Spleen (tissue), 11 donors: ENCODE measurements at regions not wholly inside any gene's neighbourhood (a gene's known extent, or its start where the extent isn't known, plus 50 kb on each side); places are given as distances from the start of the nearest gene placed in this dataset.

Experiments used
- DNase-seq: peaks from one replicate; pipeline ENCODE4 v3.0.0-alpha.2; 2020
- H3K27ac ChIP-seq, 8 donors: fragments of 200-600 bp; sonication (generic) in 7 of 8; 1 replicate in 4 of 8; 2 replicates in 4 of 8; pipeline versions ENCODE4 v1.5.0 to v1.8.0; 2016 to 2021; ENCODE audit warnings: inconsistent platforms in 4 of 8, mild to moderate bottlenecking in 4 of 8, moderate library complexity in 1 of 8
- H3K27me3 ChIP-seq, 7 donors: fragments of 200-600 bp; sonication (generic) in 6 of 7; replicated peaks in 1 of 7; 1 replicate in 4 of 7; 2 replicates in 3 of 7; pipeline versions ENCODE4 v1.5.0 to v1.8.0; 2016 to 2021; ENCODE audit warnings: inconsistent platforms in 3 of 7, mild to moderate bottlenecking in 1 of 7
- H3K36me3 ChIP-seq, 6 donors: fragments of 200-600 bp; sonication (generic) in 5 of 6; 1 replicate in 4 of 6; 2 replicates in 2 of 6; pipeline versions ENCODE4 v1.5.0 to v1.8.0; 2016 to 2021; ENCODE audit warnings: inconsistent platforms in 2 of 6
- H3K4me1 ChIP-seq, 6 donors: fragments of 200-600 bp; sonication (generic) in 5 of 6; 1 replicate in 3 of 6; 2 replicates in 3 of 6; pipeline versions ENCODE4 v1.5.0 to v1.8.0; 2016 to 2021; ENCODE audit warnings: inconsistent platforms in 3 of 6
- H3K4me3 ChIP-seq, 8 donors: fragments of 200-600 bp; sonication (generic) in 7 of 8; 1 replicate in 4 of 8; 2 replicates in 4 of 8; pipeline versions ENCODE4 v1.5.0 to v1.8.0; 2016 to 2021; ENCODE audit warnings: inconsistent platforms in 4 of 8, mild to moderate bottlenecking in 4 of 8, moderate library complexity in 2 of 8
- H3K9me3 ChIP-seq, 8 donors: fragments of 200-600 bp; sonication (generic) in 7 of 8; 1 replicate in 4 of 8; 2 replicates in 4 of 8; pipeline versions ENCODE4 v1.5.0 to v1.8.0; 2016 to 2021; ENCODE audit warnings: inconsistent platforms in 4 of 8
- CTCF ChIP-seq, 11 experiments: fragments of 200-600 bp in 7 of 11; fragments of 450-650 bp in 4 of 11; sonication (generic) in 4 of 11; IDR thresholded peaks in 8 of 11; conservative IDR thresholded peaks in 3 of 11; 1 replicate in 7 of 11; 2 replicates in 4 of 11; pipeline versions ENCODE4 v1.4.0 to v1.8.0; 2016 to 2021; ENCODE audit warnings: antibody characterized with exemption in 11 of 11, inconsistent platforms in 4 of 11, mild to moderate bottlenecking in 1 of 11
- POLR2A ChIP-seq, 3 donors: fragments of 450-650 bp; IDR thresholded peaks; one replicate each; pipeline ENCODE4 v1.5.1; 2017; ENCODE audit warnings: antibody characterized with exemption in 3 of 3, mild to moderate bottlenecking in 1 of 3
- POLR2AphosphoS5 ChIP-seq, 3 donors: sonication (generic); formaldehyde crosslinking; IDR thresholded peaks; one replicate each; pipeline ENCODE4 v1.5.1; 2017; ENCODE audit warnings: antibody characterized with exemption in 3 of 3
- WGBS, 5 donors: extraction: QIAGEN DNeasy Blood & Tissue Kit in 3 of 5; methylation state at CpG; one replicate each; pipeline versions ENCODE4 v1.1.5 to v1.1.7; 2013 to 2018; 5-methylcytosine and 5-hydroxymethylcytosine counted together
- intact Hi-C: fragments of 100-400 bp; cut with DNase I; formaldehyde crosslinking; loops from one replicate; pipeline ENCODE4 v1.15.0; 2023; ENCODE audit warnings: low total_unique reads
- donor health status: healthy with polysubstance abuse.
- donor health status: DM: no; HTN: no; CAD: no; lungs with moderate emphysema.
- donor health status: DM: no; HTN: no; CAD: no.
- donor health status: Bipolar disorder and iron deficiency.
- donor health status: healthy.
- donor health status: DM: no; HTN: no; CAD: no.
- donor health status: DM: yes; HTN: yes; CAD: no.

- TF ChIP-seq CTCF (IDR thresholded peaks at IDR 0.05 in 8 of 11, conservative IDR thresholded peaks at IDR 0.05 in 3 of 11) = no peak
- no peak for TF ChIP-seq POLR2AphosphoS5 (IDR thresholded peaks at IDR 0.05)
- TF ChIP-seq POLR2A (IDR thresholded peaks at IDR 0.05) = no peak
- no peaks in the 10 kb centered on the region for H3K9me3 ChIP-seq
- H3K4me1 ChIP-seq = peaks cover 16 to 61% (median 44%) of the 10 kb centered on the region in 6 donors
- WGBS, 5 donors = 96 to 100% (median 97%) methylated on average over 3 of the region's 3 CpGs
- peaks cover 0 to 60% (median 30%) of the 10 kb centered on the region in 6 donors for H3K36me3 ChIP-seq
- intact Hi-C loops = no loop called here
- DNase-seq = no peak
- no peak overlapping the region for H3K4me3 ChIP-seq
- peak overlapping the region in 1 of 8 donors; percentile 52 for H3K27ac ChIP-seq
- no peaks in the 10 kb centered on the region for H3K27me3 ChIP-seq
Observed at GRCh38 chr19:46922465-46922864, 61.7 kb downstream of the ARHGAP35 start.

- peak in 1 of 3 donors; percentile 60 for TF ChIP-seq POLR2AphosphoS5 (IDR thresholded peaks at IDR 0.05)
- TF ChIP-seq POLR2A (IDR thresholded peaks at IDR 0.05) = no peak
- WGBS, 5 donors = 28 to 40% (median 33%) methylated on average over 8 of the region's 8 CpGs
- no peaks in the 10 kb centered on the region for H3K9me3 ChIP-seq
- DNase-seq = no peak
- H3K4me3 ChIP-seq = peak overlapping the region in 1 of 8 donors; percentile 11
- intact Hi-C loops = no loop called here
- peaks cover 21 to 65% (median 48%) of the 10 kb centered on the region in 6 donors for H3K4me1 ChIP-seq
- H3K27me3 ChIP-seq = no peaks in the 10 kb centered on the region
- H3K27ac ChIP-seq = peak overlapping the region in 4 of 8 donors; percentile 36 to 69 (median 50)
- H3K36me3 ChIP-seq = peaks cover 0 to 42% (median 18%) of the 10 kb centered on the region in 6 donors
Observed at GRCh38 chr19:46924874-46925547, 64.2 kb downstream of the ARHGAP35 start.

GRCh38 chr19:46925548-46925950 is 64.8 kb downstream of the ARHGAP35 start:
- WGBS, 5 donors = 95 to 96% (median 95%) methylated on average over 3 to 4 of the region's 4 CpGs
- TF ChIP-seq POLR2AphosphoS5 (IDR thresholded peaks at IDR 0.05) = no peak
- TF ChIP-seq CTCF (IDR thresholded peaks at IDR 0.05 in 8 of 11, conservative IDR thresholded peaks at IDR 0.05 in 3 of 11) = no peak
- no peak for TF ChIP-seq POLR2A (IDR thresholded peaks at IDR 0.05)
- Histone ChIP-seq H3K36me3 (peaks cover 0 to 37% (median 13%) of the 10 kb centered on the region in 6 donors), H3K27ac (peak overlapping the region in 4 of 8 donors; percentile 36 to 69 (median 50)), H3K4me3 (no peak overlapping the region), H3K9me3 (no peaks in the 10 kb centered on the region), H3K27me3 (no peaks in the 10 kb centered on the region), H3K4me1 (peaks cover 21 to 65% (median 48%) of the 10 kb centered on the region in 6 donors)
- intact Hi-C loops = no loop called here
- no peak for DNase-seq

- Histone ChIP-seq H3K27me3 (no peaks in the 10 kb centered on the region), H3K27ac (peak overlapping the region in 2 of 8 donors; percentile 20 to 49), H3K9me3 (no peaks in the 10 kb centered on the region), H3K4me3 (no peak overlapping the region), H3K4me1 (peaks cover 21 to 74% (median 46%) of the 10 kb centered on the region in 6 donors), H3K36me3 (peaks cover 0 to 28% (median 11%) of the 10 kb centered on the region in 6 donors)
- TF ChIP-seq POLR2AphosphoS5 (IDR thresholded peaks at IDR 0.05) (no peak), CTCF (IDR thresholded peaks at IDR 0.05 in 8 of 11, conservative IDR thresholded peaks at IDR 0.05 in 3 of 11) (no peak)
- intact Hi-C loops = no loop called here
- 93 to 96% (median 95%) methylated on average over 9 of the region's 9 CpGs for WGBS, 5 donors
- no peak for DNase-seq
Observed at GRCh38 chr19:46926170-46927071, 65.6 kb downstream of the ARHGAP35 start.
